K562 (cell line): ENCODE measurements at regions not wholly inside any gene's neighbourhood (a gene's known extent, or its start where the extent isn't known, plus 50 kb on each side); places are given as distances from the start of the nearest gene placed in this dataset.

ENCODE experiments used
- ATAC-seq: fragments of 200-7000 bp; cut with Tn5 transposase; 3 replicates; pipeline ENCODE4 v1.9.1; 2020; ENCODE audit warnings: moderate library complexity
- BruUV-seq: library from RNA; stranded (reverse); fragments of 400-500 nt; replicated peaks from 2 replicates; lab custom pipeline; 2021; lab: Mats Ljungman, UMichigan
- CTCF ChIA-PET: fragments of 300-600 bp; formaldehyde crosslinking; extraction: SDS; loops from one replicate; lab custom pipeline; 2021; ENCODE audit warnings: low intra/inter-chr PET ratio; lab: Yijun Ruan, JAX
- POLR2A ChIA-PET: fragments of 300-600, 350-650 bp; sonication (Branson Sonifier 250); formaldehyde crosslinking; extraction: SDS; loops from one replicate; lab custom pipeline; 2021; ENCODE audit warnings: antibody characterized with exemption, inconsistent platforms; lab: Yijun Ruan, JAX
- DNase-seq, 4 experiments: peaks; one replicate each; pipeline versions ENCODE4 v3.0.0 to v3.0.0-alpha.2; 2011 to 2018; ENCODE audit warnings: low spot score in 3 of 4, mixed read lengths in 3 of 4; ENCODE audit errors: extremely low read depth in 1 of 4
- FAIRE-seq: peaks from 2 replicates; lab custom pipeline; 2011; peaks lifted over from hg19 to GRCh38; lab: Jason Lieb, UNC
- H2AFZ ChIP-seq: 2 replicates; pipeline ENCODE4 v1.6.0; 2011; ENCODE audit warnings: low read depth, low read length, control low read depth, inconsistent platforms
- H3K27ac ChIP-seq: fragments of 200-600 bp; 3 replicates; pipeline ENCODE4 v1.8.0; 2011; ENCODE audit warnings: low read depth, mild to moderate bottlenecking, control low read depth, inconsistent platforms, low read length, moderate library complexity, mixed read lengths; ENCODE audit errors: extremely low read depth
- H3K27me3 ChIP-seq, 2 experiments: fragments of 300-600 bp in 1 of 2; 2 replicates in 1 of 2; 3 replicates in 1 of 2; pipeline versions ENCODE4 v1.6.0 to v1.8.0; 2011; ENCODE audit warnings: inconsistent platforms in 2 of 2, low read length in 2 of 2, mild to moderate bottlenecking in 1 of 2, mixed read lengths in 1 of 2, moderate library complexity in 1 of 2; ENCODE audit not compliant: control insufficient read depth in 2 of 2, insufficient read depth in 2 of 2
- H3K36me3 ChIP-seq: fragments of 300-600 bp; 3 replicates; pipeline ENCODE4 v1.8.0; 2011; ENCODE audit warnings: mild to moderate bottlenecking, low read length, inconsistent platforms; ENCODE audit not compliant: control insufficient read depth, insufficient read depth
- H3K4me1 ChIP-seq, 2 experiments: fragments of 200-600 bp in 1 of 2; replicated peaks in 1 of 2; 2 replicates in 1 of 2; 3 replicates in 1 of 2; pipeline versions ENCODE4 v1.5.1 to v1.8.0; 2011; ENCODE audit warnings: inconsistent platforms in 2 of 2, low read length in 2 of 2, mild to moderate bottlenecking in 1 of 2, mixed read lengths in 1 of 2, moderate library complexity in 1 of 2; ENCODE audit not compliant: control insufficient read depth in 2 of 2, insufficient read depth in 2 of 2
- H3K4me2 ChIP-seq: 2 replicates; pipeline ENCODE4 v1.6.1; 2011; ENCODE audit warnings: low read length, control low read depth, inconsistent platforms, mixed read lengths; ENCODE audit not compliant: insufficient read depth
- H3K4me3 ChIP-seq: fragments of 200-600 bp; sonication (generic), shearing (Covaris generic); 2 replicates; pipeline ENCODE4 v1.5.1; 2016; ENCODE audit warnings: control low read depth, inconsistent platforms
- H3K79me2 ChIP-seq: fragments of 200-600 bp; 3 replicates; pipeline ENCODE4 v1.8.0; 2011; ENCODE audit warnings: low read length, inconsistent platforms; ENCODE audit not compliant: control insufficient read depth, insufficient read depth
- H3K9ac ChIP-seq, 2 experiments: 2 replicates each; pipeline versions ENCODE4 v1.6.0 to v1.6.1; 2011; ENCODE audit warnings: low read depth in 2 of 2, low read length in 2 of 2, control low read depth in 1 of 2, inconsistent platforms in 1 of 2, mild to moderate bottlenecking in 1 of 2, mixed read lengths in 1 of 2; ENCODE audit not compliant: insufficient read depth in 1 of 2
- H3K9me1 ChIP-seq: one replicate; pipeline ENCODE4 v1.6.0; 2011; ENCODE audit warnings: inconsistent platforms, mild to moderate bottlenecking, low read length, moderate library complexity; ENCODE audit not compliant: control insufficient read depth, insufficient read depth
- H3K9me3 ChIP-seq: replicated peaks from 2 replicates; pipeline ENCODE4 v1.5.1; 2011; ENCODE audit warnings: low read depth, low read length, inconsistent platforms; ENCODE audit not compliant: control insufficient read depth, insufficient read depth
- H4K20me1 ChIP-seq: replicated peaks from 2 replicates; pipeline ENCODE4 v1.6.1; 2011; ENCODE audit warnings: low read length, inconsistent platforms, mixed read lengths; ENCODE audit not compliant: control insufficient read depth, insufficient read depth
- ATF4 ChIP-seq: fragments of 450-650 bp; formaldehyde crosslinking; IDR thresholded peaks from 2 replicates; pipeline ENCODE4 v1.4.0; 2022; ENCODE audit warnings: mild to moderate bottlenecking, moderate library complexity
- CREB1 ChIP-seq, 2 experiments: sonication (generic) in 1 of 2; formaldehyde crosslinking in 1 of 2; IDR thresholded peaks; 2 replicates each; pipeline versions ENCODE4 v1.6.1 to v1.8.0; 2012 to 2022; ENCODE audit warnings: inconsistent platforms in 1 of 2, mild to moderate bottlenecking in 1 of 2, missing genetic modification reagents in 1 of 2, moderate library complexity in 1 of 2
- FOXK2 ChIP-seq, 2 experiments: fragments of 450-650 bp; IDR thresholded peaks in 1 of 2; conservative IDR thresholded peaks in 1 of 2; 2 replicates each; pipeline ENCODE4 v1.6.1; 2016; ENCODE audit warnings: low read depth in 2 of 2, mild to moderate bottlenecking in 1 of 2
- HIVEP1 ChIP-seq: fragments of 250-450 bp; sonication (Bioruptor Pico); IDR thresholded peaks from 2 replicates; pipeline ENCODE4 v1.4.0; 2020; ENCODE audit warnings: mild to moderate bottlenecking
- HNRNPK ChIP-seq: fragments of 200-400 bp; formaldehyde crosslinking; IDR thresholded peaks from one replicate; pipeline ENCODE4 v1.6.1; 2018; ENCODE audit warnings: mild to moderate bottlenecking, low read depth, low read length; ENCODE audit not compliant: poor library complexity, severe bottlenecking
- NBN ChIP-seq: fragments of 450-650 bp; IDR thresholded peaks from 2 replicates; pipeline ENCODE4 v1.6.1; 2016; ENCODE audit warnings: low read depth, mild to moderate bottlenecking
- NR0B1 ChIP-seq: fragments of 450-650 bp; IDR thresholded peaks from one replicate; pipeline ENCODE4 v1.6.1; 2018; ENCODE audit warnings: mild to moderate bottlenecking, moderate library complexity; ENCODE audit not compliant: partially characterized antibody
- RFX1 ChIP-seq: fragments of 450-650 bp; IDR thresholded peaks from 2 replicates; pipeline ENCODE4 v1.6.1; 2016; ENCODE audit warnings: mild to moderate bottlenecking, moderate library complexity
- SLC30A9 ChIP-seq: fragments of 250-450 bp; sonication (Bioruptor Pico); IDR thresholded peaks from 2 replicates; pipeline ENCODE4 v1.8.0; 2022; ENCODE audit warnings: mild to moderate bottlenecking, moderate library complexity
- SMARCB1 ChIP-seq: IDR thresholded peaks from 2 replicates; pipeline ENCODE4 v1.6.1; 2011; ENCODE audit warnings: improper control_type of control experiment, low read depth; ENCODE audit not compliant: insufficient read length
- YY1 ChIP-seq, 3 experiments: IDR thresholded peaks; 2 replicates each; pipeline ENCODE4 v1.6.1; 2011; ENCODE audit warnings: low read length in 2 of 3, mild to moderate bottlenecking in 2 of 3, moderate library complexity in 2 of 3, borderline replicate concordance in 1 of 3, control low read depth in 1 of 3, low read depth in 1 of 3; ENCODE audit not compliant: insufficient read depth in 3 of 3, insufficient replicate concordance in 2 of 3, control insufficient read depth in 1 of 3, insufficient read length in 1 of 3; ENCODE audit errors: extremely low read depth in 1 of 3
- ZNF143 ChIP-seq: sonication (generic); formaldehyde crosslinking; IDR thresholded peaks from 2 replicates; pipeline ENCODE4 v1.9.0; 2022; ENCODE audit warnings: mild to moderate bottlenecking, missing genetic modification reagents
- ZNF316 ChIP-seq: fragments of 450-650 bp; IDR thresholded peaks from 2 replicates; pipeline ENCODE4 v1.6.1; 2016
- ZNF431 ChIP-seq: sonication (generic); formaldehyde crosslinking; IDR thresholded peaks from 2 replicates; pipeline ENCODE4 v1.8.0; 2022; ENCODE audit warnings: mild to moderate bottlenecking, missing genetic modification reagents
- ZNF511 ChIP-seq: sonication (generic); formaldehyde crosslinking; IDR thresholded peaks from 2 replicates; pipeline ENCODE4 v1.8.0; 2022; ENCODE audit warnings: mild to moderate bottlenecking, missing genetic modification reagents
- WGBS: fragments of 100-300 bp; shearing (Covaris generic); methylation state at CpG from one replicate; pipeline ENCODE4 v1.1.6; 2016; ENCODE audit warnings: low coverage, mixed read lengths; ENCODE audit not compliant: insufficient coverage; ENCODE audit errors: missing lambda C conversion rate; 5-methylcytosine and 5-hydroxymethylcytosine counted together
- in situ Hi-C: fragments of 300-500 bp; cut with MboI; formaldehyde crosslinking; loops from 4 replicates; pipeline ENCODE4 v1.15.0; 2018; ENCODE audit warnings: inconsistent platforms, mixed read lengths
- intact Hi-C: fragments of 100-400 bp; cut with micrococcal nuclease; formaldehyde crosslinking; loops from 2 replicates; pipeline ENCODE4 v1.14.2; 2022
- TF ChIP-seq, protein P1 (sequence below): sonication (generic); formaldehyde crosslinking; IDR thresholded peaks from 2 replicates; pipeline ENCODE4 v1.8.1; 2023; ENCODE audit warnings: missing genetic modification reagents, mild to moderate bottlenecking, borderline replicate concordance

DNA sequence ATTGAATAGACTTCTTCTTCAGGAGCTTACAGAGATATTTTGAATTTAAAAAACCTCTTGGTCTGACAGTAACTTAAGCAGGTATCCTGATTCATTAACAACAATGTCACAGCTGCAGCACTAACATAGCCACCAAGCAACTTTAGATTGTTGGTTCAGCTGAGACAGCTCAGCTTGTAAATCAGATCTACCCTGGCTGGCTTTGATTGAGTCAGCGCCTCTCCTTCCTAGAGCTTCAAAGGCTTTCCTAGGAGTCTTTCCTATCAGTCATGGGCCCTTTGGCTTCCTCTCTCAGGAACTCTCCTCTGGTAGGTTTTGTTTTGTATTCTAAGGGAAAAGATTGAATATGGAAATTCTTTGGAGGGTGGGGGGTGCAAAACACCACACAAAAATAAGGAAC is 70.7 kb upstream of the STEAP4 start:
- DNase-seq (no peak), FAIRE-seq (no peak), ATAC-seq (no peak)
- CTCF ChIA-PET = no interaction called here
- Histone ChIP-seq H3K9me3 (no peaks in the 10 kb centered on the region), H3K79me2 (no peaks in the 10 kb centered on the region), H3K9ac (no peak overlapping the region), H3K4me3 (no peak overlapping the region), H3K4me2 (no peak overlapping the region), H3K9me1 (no peaks in the 10 kb centered on the region), H3K27me3 (no peaks in the 10 kb centered on the region), H3K27ac (no peak overlapping the region), H3K36me3 (no peaks in the 10 kb centered on the region), H4K20me1 (no peaks in the 10 kb centered on the region), H2AFZ (no peak overlapping the region), H3K4me1 (no peaks in the 10 kb centered on the region)
- in situ Hi-C loops (no loop called here), intact Hi-C loops (no loop called here)
- BruUV-seq = no TSS peak
- POLR2A ChIA-PET = no interaction called here
- WGBS = 0% methylated on average over 1 of the region's 1 CpG
- TF ChIP-seq FOXK2 (conservative IDR thresholded peaks at IDR 0.05 in 1 of 2, IDR thresholded peaks at IDR 0.05 in 1 of 2; ENCODE audit: low read depth in 2 of 2) = no peak
- TF ChIP-seq YY1 (IDR thresholded peaks at IDR 0.05; ENCODE audit: borderline replicate concordance in 1 of 3, control insufficient read depth in 1 of 3, extremely low read depth in 1 of 3, insufficient read depth in 3 of 3, insufficient read length in 1 of 3, insufficient replicate concordance in 2 of 3, low read depth in 1 of 3, low read length in 2 of 3) = no peak
- TF ChIP-seq HIVEP1 = no peak
- no peak for TF ChIP-seq NBN
- no peak for TF ChIP-seq ZNF511 (CRISPR knock-in tag)
- no peak for TF ChIP-seq SMARCB1
- no peak for TF ChIP-seq ZNF316
- TF ChIP-seq HNRNPK = no peak
- TF ChIP-seq SLC30A9 (CRISPR knock-in tag) = no peak
- no peak for TF ChIP-seq NR0B1
- no peak for TF ChIP-seq ZNF431
- TF ChIP-seq CREB1 (IDR thresholded peaks at IDR 0.05) = no peak
- no peak for TF ChIP-seq CREB1 (CRISPR knock-in tag; IDR thresholded peaks at IDR 0.05)
- no peak for TF ChIP-seq ATF4 (CRISPR knock-in tag)
- no peak for TF ChIP-seq ZNF143 (CRISPR knock-in tag)
- TF ChIP-seq RFX1 = no peak
- TF ChIP-seq, protein P1, sequence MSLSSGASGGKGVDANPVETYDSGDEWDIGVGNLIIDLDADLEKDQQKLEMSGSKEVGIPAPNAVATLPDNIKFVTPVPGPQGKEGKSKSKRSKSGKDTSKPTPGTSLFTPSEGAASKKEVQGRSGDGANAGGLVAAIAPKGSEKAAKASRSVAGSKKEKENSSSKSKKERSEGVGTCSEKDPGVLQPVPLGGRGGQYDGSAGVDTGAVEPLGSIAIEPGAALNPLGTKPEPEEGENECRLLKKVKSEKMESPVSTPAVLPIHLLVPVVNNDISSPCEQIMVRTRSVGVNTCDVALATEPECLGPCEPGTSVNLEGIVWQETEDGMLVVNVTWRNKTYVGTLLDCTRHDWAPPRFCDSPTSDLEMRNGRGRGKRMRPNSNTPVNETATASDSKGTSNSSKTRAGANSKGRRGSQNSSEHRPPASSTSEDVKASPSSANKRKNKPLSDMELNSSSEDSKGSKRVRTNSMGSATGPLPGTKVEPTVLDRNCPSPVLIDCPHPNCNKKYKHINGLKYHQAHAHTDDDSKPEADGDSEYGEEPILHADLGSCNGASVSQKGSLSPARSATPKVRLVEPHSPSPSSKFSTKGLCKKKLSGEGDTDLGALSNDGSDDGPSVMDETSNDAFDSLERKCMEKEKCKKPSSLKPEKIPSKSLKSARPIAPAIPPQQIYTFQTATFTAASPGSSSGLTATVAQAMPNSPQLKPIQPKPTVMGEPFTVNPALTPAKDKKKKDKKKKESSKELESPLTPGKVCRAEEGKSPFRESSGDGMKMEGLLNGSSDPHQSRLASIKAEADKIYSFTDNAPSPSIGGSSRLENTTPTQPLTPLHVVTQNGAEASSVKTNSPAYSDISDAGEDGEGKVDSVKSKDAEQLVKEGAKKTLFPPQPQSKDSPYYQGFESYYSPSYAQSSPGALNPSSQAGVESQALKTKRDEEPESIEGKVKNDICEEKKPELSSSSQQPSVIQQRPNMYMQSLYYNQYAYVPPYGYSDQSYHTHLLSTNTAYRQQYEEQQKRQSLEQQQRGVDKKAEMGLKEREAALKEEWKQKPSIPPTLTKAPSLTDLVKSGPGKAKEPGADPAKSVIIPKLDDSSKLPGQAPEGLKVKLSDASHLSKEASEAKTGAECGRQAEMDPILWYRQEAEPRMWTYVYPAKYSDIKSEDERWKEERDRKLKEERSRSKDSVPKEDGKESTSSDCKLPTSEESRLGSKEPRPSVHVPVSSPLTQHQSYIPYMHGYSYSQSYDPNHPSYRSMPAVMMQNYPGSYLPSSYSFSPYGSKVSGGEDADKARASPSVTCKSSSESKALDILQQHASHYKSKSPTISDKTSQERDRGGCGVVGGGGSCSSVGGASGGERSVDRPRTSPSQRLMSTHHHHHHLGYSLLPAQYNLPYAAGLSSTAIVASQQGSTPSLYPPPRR (CRISPR knock-in tag) = no peak
